DND-41 (cell line): ENCODE measurements at regions not wholly inside any gene's neighbourhood (a gene's known extent, or its start where the extent isn't known, plus 50 kb on each side); places are given as distances from the start of the nearest gene placed in this dataset.

Experiments used
- CTCF ChIP-seq: IDR thresholded peaks from 2 replicates; pipeline ENCODE4 v1.5.1; 2012; ENCODE audit warnings: borderline replicate concordance, low read length, moderate library complexity, mild to moderate bottlenecking; ENCODE audit not compliant: poor library complexity, severe bottlenecking; ENCODE audit errors: extremely low read depth
- EZH2 ChIP-seq: IDR thresholded peaks from 3 replicates; pipeline ENCODE4 v1.6.1; 2012; ENCODE audit warnings: borderline replicate concordance, low read depth, mild to moderate bottlenecking, moderate library complexity, low read length, inconsistent platforms; ENCODE audit not compliant: severe bottlenecking

- TF ChIP-seq CTCF (peak; percentile 23), EZH2 (no peak)
Observed at GRCh38 chr17:55965051-55965450, 188.2 kb upstream of the ANKFN1 start.
